ENCODE measurements at regions not wholly inside any gene's neighbourhood (a gene's known extent, or its start where the extent isn't known, plus 50 kb on each side); places are given as distances from the start of the nearest gene placed in this dataset.

GRCh38 chr2:136645236-136645828 lies 120.0 kb upstream of the THSD7B start:
- no peak for DNase-seq (ENCODE audit: low spot score in 2 of 2)
- in situ Hi-C loops (cut with MboI; ENCODE audit: low sequenced_read_pairs): no loop called here
- Histone ChIP-seq H3K4me3 (no peak overlapping the region), H3K9me3 (no peaks in the 10 kb centered on the region), H3K27me3 (ENCODE audit: low read depth) (no peaks in the 10 kb centered on the region), H3K36me3 (replicated peaks) (no peaks in the 10 kb centered on the region), H3K4me1 (no peaks in the 10 kb centered on the region)

GRCh38 chr2:136639651-136640050 lies 125.7 kb upstream of the THSD7B start:
- Histone ChIP-seq H3K27me3 (ENCODE audit: low read depth) (no peaks in the 10 kb centered on the region), H3K36me3 (replicated peaks) (no peaks in the 10 kb centered on the region), H3K4me1 (no peaks in the 10 kb centered on the region), H3K9me3 (no peaks in the 10 kb centered on the region), H3K4me3 (no peak overlapping the region)
- no peak for DNase-seq (ENCODE audit: low spot score in 2 of 2)
- in situ Hi-C loops (cut with MboI; ENCODE audit: low sequenced_read_pairs): no loop called here

- H3K36me3 ChIP-seq (replicated peaks): no peaks in the 10 kb centered on the region
- no peak overlapping the region for H3K4me3 ChIP-seq
- no peaks in the 10 kb centered on the region for H3K9me3 ChIP-seq
- H3K4me1 ChIP-seq: no peaks in the 10 kb centered on the region
- H3K27me3 ChIP-seq (ENCODE audit: low read depth): no peaks in the 10 kb centered on the region
- in situ Hi-C loops (cut with MboI; ENCODE audit: low sequenced_read_pairs): no loop called here
- no peak for DNase-seq (ENCODE audit: low spot score in 2 of 2)
Measured at GRCh38 chr2:136638193-136638592, 127.2 kb upstream of the THSD7B start.

GRCh38 chr2:136637402-136637801 lies 127.9 kb upstream of the THSD7B start:
- Histone ChIP-seq H3K4me1 (no peaks in the 10 kb centered on the region), H3K36me3 (replicated peaks) (no peaks in the 10 kb centered on the region), H3K9me3 (no peaks in the 10 kb centered on the region), H3K4me3 (no peak overlapping the region), H3K27me3 (ENCODE audit: low read depth) (no peaks in the 10 kb centered on the region)
- DNase-seq (ENCODE audit: low spot score in 2 of 2): no peak
- in situ Hi-C loops (cut with MboI; ENCODE audit: low sequenced_read_pairs): no loop called here

- in situ Hi-C loops (cut with MboI; ENCODE audit: low sequenced_read_pairs): no loop called here
- Histone ChIP-seq H3K36me3 (replicated peaks) (no peaks in the 10 kb centered on the region), H3K4me1 (no peaks in the 10 kb centered on the region), H3K9me3 (no peaks in the 10 kb centered on the region), H3K27me3 (ENCODE audit: low read depth) (0 out of 2 replicates have a peak, but pooled peaks cover 3% of the 10 kb centered on the region), H3K4me3 (no peak overlapping the region)
- no peak for DNase-seq (ENCODE audit: low spot score in 2 of 2)
Measured at GRCh38 chr2:136628490-136628889, 136.9 kb upstream of the THSD7B start.

- Histone ChIP-seq H3K9me3 (no peaks in the 10 kb centered on the region), H3K4me3 (no peak overlapping the region), H3K36me3 (replicated peaks) (no peaks in the 10 kb centered on the region), H3K27me3 (ENCODE audit: low read depth) (no peaks in the 10 kb centered on the region), H3K4me1 (no peaks in the 10 kb centered on the region)
- no peak for DNase-seq (ENCODE audit: low spot score in 2 of 2)
- in situ Hi-C loops (cut with MboI; ENCODE audit: low sequenced_read_pairs): no loop called here
Measured at GRCh38 chr2:136613096-136613495, 152.2 kb upstream of the THSD7B start.

GRCh38 chr2:136612079-136612478 lies 153.3 kb upstream of the THSD7B start:
- Histone ChIP-seq H3K27me3 (ENCODE audit: low read depth) (no peaks in the 10 kb centered on the region), H3K9me3 (no peaks in the 10 kb centered on the region), H3K4me3 (no peak overlapping the region), H3K36me3 (replicated peaks) (no peaks in the 10 kb centered on the region), H3K4me1 (no peaks in the 10 kb centered on the region)
- in situ Hi-C loops (cut with MboI; ENCODE audit: low sequenced_read_pairs): no loop called here
- no peak for DNase-seq (ENCODE audit: low spot score in 2 of 2)

- Histone ChIP-seq H3K4me3 (no peak overlapping the region), H3K9me3 (no peaks in the 10 kb centered on the region), H3K4me1 (no peaks in the 10 kb centered on the region), H3K27me3 (ENCODE audit: low read depth) (no peaks in the 10 kb centered on the region), H3K36me3 (replicated peaks) (no peaks in the 10 kb centered on the region)
- no peak for DNase-seq (ENCODE audit: low spot score in 2 of 2)
- in situ Hi-C loops (cut with MboI; ENCODE audit: low sequenced_read_pairs): no loop called here
Measured at GRCh38 chr2:136611451-136611850, 153.9 kb upstream of the THSD7B start.

GRCh38 chr2:136582628-136583205 lies 182.6 kb upstream of the THSD7B start:
- Histone ChIP-seq H3K4me1 (no peaks in the 10 kb centered on the region), H3K4me3 (no peak overlapping the region), H3K9me3 (no peaks in the 10 kb centered on the region), H3K27me3 (ENCODE audit: low read depth) (no peaks in the 10 kb centered on the region), H3K36me3 (replicated peaks) (no peaks in the 10 kb centered on the region)
- in situ Hi-C loops (cut with MboI; ENCODE audit: low sequenced_read_pairs): no loop called here
- DNase-seq (ENCODE audit: low spot score in 2 of 2): peak in 1 of 2 experiments; percentile 62

GRCh38 chr2:136572335-136572734 lies 193.0 kb upstream of the THSD7B start:
- H3K4me3 ChIP-seq: no peak overlapping the region
- in situ Hi-C loops (cut with MboI; ENCODE audit: low sequenced_read_pairs): no loop called here
- no peaks in the 10 kb centered on the region for H3K27me3 ChIP-seq (ENCODE audit: low read depth)
- no peaks in the 10 kb centered on the region for H3K36me3 ChIP-seq (replicated peaks)
- H3K9me3 ChIP-seq: no peaks in the 10 kb centered on the region
- H3K4me1 ChIP-seq: no peaks in the 10 kb centered on the region
- no peak for DNase-seq (ENCODE audit: low spot score in 2 of 2)

GRCh38 chr2:136557203-136557602 lies 208.1 kb upstream of the THSD7B start:
- in situ Hi-C loops (cut with MboI; ENCODE audit: low sequenced_read_pairs): no loop called here
- Histone ChIP-seq H3K27me3 (ENCODE audit: low read depth) (peaks cover 5% of the 10 kb centered on the region; the same call in 1 of the 2 replicates), H3K4me3 (no peak overlapping the region), H3K4me1 (no peaks in the 10 kb centered on the region), H3K9me3 (no peaks in the 10 kb centered on the region), H3K36me3 (replicated peaks) (no peaks in the 10 kb centered on the region)
- DNase-seq (ENCODE audit: low spot score in 2 of 2): no peak

GRCh38 chr2:136550181-136550580 lies 215.2 kb upstream of the THSD7B start:
- H3K27me3 ChIP-seq (ENCODE audit: low read depth): no peaks in the 10 kb centered on the region
- H3K4me1 ChIP-seq: no peaks in the 10 kb centered on the region
- no peak overlapping the region for H3K4me3 ChIP-seq
- in situ Hi-C loops (cut with MboI; ENCODE audit: low sequenced_read_pairs): no loop called here
- H3K36me3 ChIP-seq (replicated peaks): no peaks in the 10 kb centered on the region
- DNase-seq (ENCODE audit: low spot score in 2 of 2): no peak
- H3K9me3 ChIP-seq: no peaks in the 10 kb centered on the region

- H3K9me3 ChIP-seq: no peaks in the 10 kb centered on the region
Measured at GRCh38 chr2:136539355-136539754, 226.0 kb upstream of the THSD7B start.

GRCh38 chr2:136538489-136538888 lies 226.9 kb upstream of the THSD7B start:
- no peaks in the 10 kb centered on the region for H3K9me3 ChIP-seq
- no peaks in the 10 kb centered on the region for H3K4me1 ChIP-seq
- in situ Hi-C loops (cut with MboI; ENCODE audit: low sequenced_read_pairs): no loop called here
- no peak for DNase-seq (ENCODE audit: low spot score in 2 of 2)
- H3K36me3 ChIP-seq (replicated peaks): no peaks in the 10 kb centered on the region
- H3K4me3 ChIP-seq: no peak overlapping the region
- no peaks in the 10 kb centered on the region for H3K27me3 ChIP-seq (ENCODE audit: low read depth)

More at GRCh38 chr2:136539355-136539754, 226.0 kb upstream of the THSD7B start:
- in situ Hi-C loops (cut with MboI; ENCODE audit: low sequenced_read_pairs): no loop called here
- H3K27me3 ChIP-seq (ENCODE audit: low read depth): no peaks in the 10 kb centered on the region
- no peaks in the 10 kb centered on the region for H3K4me1 ChIP-seq
- DNase-seq (ENCODE audit: low spot score in 2 of 2): no peak
- H3K36me3 ChIP-seq (replicated peaks): no peaks in the 10 kb centered on the region
- H3K4me3 ChIP-seq: no peak overlapping the region

- no peaks in the 10 kb centered on the region for H3K4me1 ChIP-seq
- no peaks in the 10 kb centered on the region for H3K27me3 ChIP-seq (ENCODE audit: low read depth)
- H3K9me3 ChIP-seq: no peaks in the 10 kb centered on the region
- no peaks in the 10 kb centered on the region for H3K36me3 ChIP-seq (replicated peaks)
- no peak for DNase-seq (ENCODE audit: low spot score in 2 of 2)
- no peak overlapping the region for H3K4me3 ChIP-seq
- in situ Hi-C loops (cut with MboI; ENCODE audit: low sequenced_read_pairs): no loop called here
Measured at GRCh38 chr2:136534811-136535210, 230.5 kb upstream of the THSD7B start.
